ENCODE measurements at regions not wholly inside any gene's neighbourhood (a gene's known extent, or its start where the extent isn't known, plus 50 kb on each side); places are given as distances from the start of the nearest gene placed in this dataset.

DNA sequence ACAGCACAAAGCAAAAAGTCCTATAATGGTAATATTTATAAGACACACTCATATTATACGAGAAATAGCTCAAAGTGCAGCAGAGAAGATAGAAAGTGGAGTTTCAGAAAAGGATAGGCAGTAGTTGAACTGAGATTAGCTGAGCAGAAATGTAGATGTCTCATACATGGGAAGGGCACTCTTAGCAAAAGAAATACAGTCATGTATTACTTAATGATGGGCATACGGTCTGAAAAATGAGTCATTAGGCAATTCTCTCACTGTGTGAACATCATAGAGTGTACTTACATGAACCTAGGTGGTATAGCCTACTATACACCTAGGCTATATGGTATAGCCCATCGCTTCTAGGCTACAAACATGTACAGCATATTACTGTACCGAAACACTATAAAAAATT is 671.3 kb downstream of the RPS29 start:
- H4K20me1 ChIP-seq (ENCODE audit: low read depth): no peaks in the 10 kb centered on the region
- no peak overlapping the region for H2AFZ ChIP-seq (replicated peaks)
- H3K9ac ChIP-seq: no peak overlapping the region
- peaks cover 6% of the 10 kb centered on the region for H3K4me1 Mint-ChIP-seq
- no peaks in the 10 kb centered on the region for H3K79me2 ChIP-seq (ENCODE audit: low read depth)
- no peak overlapping the region for H3K27ac ChIP-seq
- H3K4me3 ChIP-seq: no peak overlapping the region
- no peaks in the 10 kb centered on the region for H3K36me3 Mint-ChIP-seq
- no peaks in the 10 kb centered on the region for H3F3A ChIP-seq (ENCODE audit: low read depth)
- H3K4me2 ChIP-seq: no peak overlapping the region
- H3K27me3 Mint-ChIP-seq (ENCODE audit: insufficient read depth, low read depth): peaks cover 2% of the 10 kb centered on the region
- H3K9me3 ChIP-seq (ENCODE audit: low read depth): no peaks in the 10 kb centered on the region
- H3K4me3 Mint-ChIP-seq: no peak overlapping the region
- DNase-seq (ENCODE audit: low spot score): no peak
- H3K9me3 Mint-ChIP-seq: peaks cover 10% of the 10 kb centered on the region
- no peak overlapping the region for H3K27ac Mint-ChIP-seq
- no peaks in the 10 kb centered on the region for H3K36me3 ChIP-seq
- no peak for TF ChIP-seq EZH2phosphoT487 (IDR thresholded peaks at IDR 0.05)
- TF ChIP-seq, protein P1, sequence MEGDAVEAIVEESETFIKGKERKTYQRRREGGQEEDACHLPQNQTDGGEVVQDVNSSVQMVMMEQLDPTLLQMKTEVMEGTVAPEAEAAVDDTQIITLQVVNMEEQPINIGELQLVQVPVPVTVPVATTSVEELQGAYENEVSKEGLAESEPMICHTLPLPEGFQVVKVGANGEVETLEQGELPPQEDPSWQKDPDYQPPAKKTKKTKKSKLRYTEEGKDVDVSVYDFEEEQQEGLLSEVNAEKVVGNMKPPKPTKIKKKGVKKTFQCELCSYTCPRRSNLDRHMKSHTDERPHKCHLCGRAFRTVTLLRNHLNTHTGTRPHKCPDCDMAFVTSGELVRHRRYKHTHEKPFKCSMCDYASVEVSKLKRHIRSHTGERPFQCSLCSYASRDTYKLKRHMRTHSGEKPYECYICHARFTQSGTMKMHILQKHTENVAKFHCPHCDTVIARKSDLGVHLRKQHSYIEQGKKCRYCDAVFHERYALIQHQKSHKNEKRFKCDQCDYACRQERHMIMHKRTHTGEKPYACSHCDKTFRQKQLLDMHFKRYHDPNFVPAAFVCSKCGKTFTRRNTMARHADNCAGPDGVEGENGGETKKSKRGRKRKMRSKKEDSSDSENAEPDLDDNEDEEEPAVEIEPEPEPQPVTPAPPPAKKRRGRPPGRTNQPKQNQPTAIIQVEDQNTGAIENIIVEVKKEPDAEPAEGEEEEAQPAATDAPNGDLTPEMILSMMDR (IDR thresholded peaks at IDR 0.05): no peak
- no peak for TF ChIP-seq EZH2 (IDR thresholded peaks at IDR 0.05)
- H3K4me1 ChIP-seq: peaks cover 24% of the 10 kb centered on the region
- no peaks in the 10 kb centered on the region for H3K27me3 ChIP-seq

DNA sequence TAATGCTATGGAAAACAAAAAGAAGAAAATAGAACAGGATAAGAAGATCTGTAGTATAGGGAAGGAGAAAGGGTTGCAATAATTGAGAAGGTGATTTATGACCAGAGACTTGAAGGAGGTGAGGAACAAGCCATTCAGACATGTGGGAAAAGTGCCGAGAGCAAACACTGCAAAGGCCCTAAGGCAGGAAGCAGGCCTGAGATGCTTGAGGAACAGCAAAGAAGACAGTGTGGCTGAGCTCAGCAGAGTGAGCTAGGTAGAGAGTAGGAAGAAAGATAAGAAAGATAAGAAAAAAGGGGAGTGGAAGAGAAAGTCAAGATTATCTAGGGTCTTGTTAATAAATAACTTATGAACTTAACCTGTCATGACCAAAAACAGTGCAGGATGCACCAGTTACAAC is 671.8 kb downstream of the RPS29 start:
- Mint-ChIP-seq H3K9me3 (peaks cover 10% of the 10 kb centered on the region), H3K4me3 (no peak overlapping the region), H3K27me3 (ENCODE audit: insufficient read depth, low read depth) (peaks cover 2% of the 10 kb centered on the region), H3K4me1 (peaks cover 6% of the 10 kb centered on the region), H3K27ac (no peak overlapping the region), H3K36me3 (no peaks in the 10 kb centered on the region)
- H2AFZ ChIP-seq (replicated peaks): no peak overlapping the region
- H3K4me1 ChIP-seq: peaks cover 24% of the 10 kb centered on the region
- no peak for DNase-seq (ENCODE audit: low spot score)
- no peaks in the 10 kb centered on the region for H3F3A ChIP-seq (ENCODE audit: low read depth)
- no peaks in the 10 kb centered on the region for H3K9me3 ChIP-seq (ENCODE audit: low read depth)
- no peaks in the 10 kb centered on the region for H3K79me2 ChIP-seq (ENCODE audit: low read depth)
- H3K27ac ChIP-seq: no peak overlapping the region
- H3K4me2 ChIP-seq: no peak overlapping the region
- H3K27me3 ChIP-seq: no peaks in the 10 kb centered on the region
- no peaks in the 10 kb centered on the region for H3K36me3 ChIP-seq
- no peak overlapping the region for H3K4me3 ChIP-seq
- TF ChIP-seq EZH2phosphoT487 (IDR thresholded peaks at IDR 0.05) (no peak), EZH2 (IDR thresholded peaks at IDR 0.05) (no peak)
- TF ChIP-seq, protein P1 (IDR thresholded peaks at IDR 0.05): no peak
- no peak overlapping the region for H3K9ac ChIP-seq
- H4K20me1 ChIP-seq (ENCODE audit: low read depth): no peaks in the 10 kb centered on the region

DNA sequence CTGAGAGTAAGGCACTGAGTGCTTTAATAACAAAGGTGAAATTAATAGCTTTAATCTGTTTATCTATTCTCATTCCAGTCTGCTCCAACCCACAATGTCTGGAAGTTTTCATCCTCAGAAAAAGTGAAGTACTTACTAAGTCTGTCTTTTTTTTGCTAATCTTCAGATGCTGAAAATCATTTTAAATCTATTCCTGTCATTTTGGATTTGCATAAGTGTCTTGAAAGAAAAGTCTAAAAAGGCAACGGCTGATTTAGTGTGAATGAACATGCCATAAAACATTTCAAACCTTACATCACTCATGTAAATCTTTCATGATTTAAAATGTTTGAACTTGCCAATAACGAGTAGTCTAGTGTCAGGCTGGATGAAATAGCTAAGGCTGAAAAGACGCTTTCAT is 685.6 kb downstream of the RPS29 start:
- Histone ChIP-seq H4K20me1 (ENCODE audit: low read depth) (no peaks in the 10 kb centered on the region), H3K9ac (no peak overlapping the region), H3K79me2 (ENCODE audit: low read depth) (no peaks in the 10 kb centered on the region), H3K4me2 (no peak overlapping the region), H3K4me1 (no peaks in the 10 kb centered on the region), H3K4me3 (no peak overlapping the region), H3K9me3 (ENCODE audit: low read depth) (no peaks in the 10 kb centered on the region), H3K27me3 (no peaks in the 10 kb centered on the region), H3K27ac (no peak overlapping the region), H2AFZ (replicated peaks) (no peak overlapping the region), H3K36me3 (no peaks in the 10 kb centered on the region), H3F3A (ENCODE audit: low read depth) (no peaks in the 10 kb centered on the region)
- Mint-ChIP-seq H3K9me3 (no peaks in the 10 kb centered on the region), H3K36me3 (no peaks in the 10 kb centered on the region), H3K27me3 (ENCODE audit: insufficient read depth, low read depth) (peaks cover 2% of the 10 kb centered on the region), H3K4me3 (no peak overlapping the region), H3K4me1 (peaks cover 5% of the 10 kb centered on the region), H3K27ac (no peak overlapping the region)
- DNase-seq (ENCODE audit: low spot score): no peak
- TF ChIP-seq EZH2phosphoT487 (IDR thresholded peaks at IDR 0.05): no peak
- no peak for TF ChIP-seq EZH2 (IDR thresholded peaks at IDR 0.05)
- TF ChIP-seq, protein P1 (IDR thresholded peaks at IDR 0.05): no peak

All from neural progenitor cell (in vitro differentiated cells).